ENCODE measurements at regions not wholly inside any gene's neighbourhood (a gene's known extent, or its start where the extent isn't known, plus 50 kb on each side); places are given as distances from the start of the nearest gene placed in this dataset.

- H2AK5ac ChIP-seq (ENCODE audit: insufficient read length, low read length) = no peak overlapping the region
- H3K27me3 Mint-ChIP-seq (ENCODE audit: low read depth) = no peaks in the 10 kb centered on the region; the same call in 1 of the 2 replicates
- no peaks in the 10 kb centered on the region for H4K20me1 ChIP-seq (ENCODE audit: control insufficient read depth, insufficient read depth, insufficient read length)
- H4K5ac ChIP-seq (ENCODE audit: insufficient read length, low read depth, low read length) = no peak overlapping the region
- H3K79me2 ChIP-seq (ENCODE audit: insufficient read depth, low read length) = no peaks in the 10 kb centered on the region
- no peak overlapping the region for H2BK20ac ChIP-seq (ENCODE audit: low read depth, low read length, poor library complexity, severe bottlenecking)
- WGBS (ENCODE audit: extremely low coverage, insufficient read length, low lambda C conversion rate) = no CpG with 5 or more reads among the region's 1 CpG
- H3K27ac Mint-ChIP-seq = no peak overlapping the region
- no peak overlapping the region for H3T11ph ChIP-seq (ENCODE audit: low read length)
- H3K18ac ChIP-seq (ENCODE audit: insufficient read length, low read depth, low read length) = no peak overlapping the region
- no peak overlapping the region for H2BK12ac ChIP-seq (ENCODE audit: insufficient read length, low read depth, low read length)
- no peak overlapping the region for H3K4me3 Mint-ChIP-seq
- no peaks in the 10 kb centered on the region for H3K9me3 Mint-ChIP-seq
- H2AFZ ChIP-seq (ENCODE audit: low read length) = no peak overlapping the region
- no peaks in the 10 kb centered on the region for H3K23me2 ChIP-seq (ENCODE audit: insufficient read length, low read depth, low read length, poor library complexity, severe bottlenecking)
- H2BK120ac ChIP-seq (ENCODE audit: low read depth, low read length, poor library complexity, severe bottlenecking) = no peak overlapping the region
- no peak overlapping the region for H4K8ac ChIP-seq (replicated peaks; ENCODE audit: insufficient read length, low read depth, low read length)
- no peak overlapping the region for H3K4me2 ChIP-seq (ENCODE audit: insufficient read depth, insufficient read length, low read length)
- no peaks in the 10 kb centered on the region for H3K36me3 Mint-ChIP-seq (ENCODE audit: insufficient read depth in 1 of 3, low read depth in 3 of 3)
- no peak overlapping the region for H2BK15ac ChIP-seq (ENCODE audit: low read depth, low read length)
- no peak for DNase-seq
- H2BK5ac ChIP-seq (ENCODE audit: insufficient read length, low read length) = no peak overlapping the region
- H3K79me1 ChIP-seq (ENCODE audit: insufficient read depth, low read depth, low read length, poor library complexity, severe bottlenecking) = no peaks in the 10 kb centered on the region
- H3K23ac ChIP-seq (ENCODE audit: insufficient read length, low read depth, low read length) = no peak overlapping the region
- H3K14ac ChIP-seq (ENCODE audit: insufficient read depth, low read length) = no peak overlapping the region
- H3K27ac ChIP-seq (ENCODE audit: insufficient read length, low read depth, low read length) = no peak overlapping the region
- H3K4me1 Mint-ChIP-seq = no peaks in the 10 kb centered on the region
- H3K4me1 ChIP-seq (ENCODE audit: insufficient read depth, low read length) = no peaks in the 10 kb centered on the region
- no peaks in the 10 kb centered on the region for H3K9me3 ChIP-seq (ENCODE audit: control insufficient read depth, low read depth, low read length)
- H3K27me3 ChIP-seq (ENCODE audit: insufficient read depth, low read length) = no peaks in the 10 kb centered on the region; the same call in 1 of the 2 replicates
- no peak overlapping the region for H4K91ac ChIP-seq (ENCODE audit: insufficient read length, low read depth, low read length)
- no peak overlapping the region for H3K9ac ChIP-seq (ENCODE audit: extremely low read depth, insufficient read length, low read length)
- H3K4ac ChIP-seq (ENCODE audit: low read depth, low read length) = no peak overlapping the region
- H3K56ac ChIP-seq (ENCODE audit: insufficient read length, low read depth, low read length) = no peak overlapping the region
- TF ChIP-seq CTCF (conservative IDR thresholded peaks at IDR 0.05) = no peak
Measured at GRCh38 chr9:13809401-13809800, 504.5 kb downstream of the NFIB start.
